ENCODE measurements at regions not wholly inside any gene's neighbourhood (a gene's known extent, or its start where the extent isn't known, plus 50 kb on each side); places are given as distances from the start of the nearest gene placed in this dataset.
"Not testable (repeated sequence)": the region's sequence is repeated elsewhere in the genome, so short reads cannot be mapped to it uniquely, and the experiment has no call there.

DNA sequence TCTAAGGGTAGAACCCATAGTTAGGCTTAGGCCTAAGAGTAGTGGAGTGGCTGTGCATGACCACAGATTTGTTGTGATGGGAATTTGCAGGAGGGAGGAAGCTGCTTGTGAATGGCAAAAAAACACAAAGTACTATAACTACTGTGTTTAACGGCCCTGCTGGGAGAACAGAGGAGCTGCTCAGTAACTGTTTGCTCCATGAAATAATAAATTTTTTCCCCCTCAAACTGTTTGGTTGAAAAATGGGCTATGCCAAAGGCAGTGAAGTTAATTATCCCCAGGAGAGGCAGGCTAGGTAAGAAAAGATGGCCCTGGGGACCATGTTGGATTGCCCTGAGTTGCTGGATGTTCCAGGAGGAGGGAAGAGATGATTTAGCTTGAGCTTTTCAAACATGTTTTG lies 216.1 kb upstream of the ADRA1D start (continued):
- TF ChIP-seq YY1 (IDR thresholded peaks at IDR 0.05; ENCODE audit: low read depth, low read length) (no peak), KDM1A (IDR thresholded peaks at IDR 0.05; ENCODE audit: borderline replicate concordance, low read length) (no peak), EGR1 (IDR thresholded peaks at IDR 0.05; ENCODE audit: borderline replicate concordance, low read depth, low read length) (no peak)

- H2BK20ac ChIP-seq (ENCODE audit: low read length); H4K91ac ChIP-seq (replicated peaks; ENCODE audit: insufficient read length, low read length); H3K27ac ChIP-seq (ENCODE audit: low read depth, low read length); DNase-seq (ENCODE audit: low read depth in 1 of 2, low spot score in 2 of 2); H3K9ac ChIP-seq (replicated peaks in 1 of 4; ENCODE audit: extremely low read depth in 1 of 4, low read depth in 3 of 4, low read length in 3 of 4); H3K79me2 ChIP-seq (ENCODE audit: control insufficient read depth in 1 of 2, insufficient read depth in 2 of 2, low read length in 2 of 2); H3K23me2 ChIP-seq (ENCODE audit: low read depth, low read length); H3K27me3 ChIP-seq (replicated peaks in 1 of 4; ENCODE audit: control insufficient read depth in 3 of 4, extremely low read depth in 1 of 4, insufficient read depth in 3 of 4, low read length in 3 of 4); FAIRE-seq; H2BK120ac ChIP-seq (replicated peaks; ENCODE audit: low read depth, low read length); H3K14ac ChIP-seq (ENCODE audit: insufficient read length); H3K36me3 ChIP-seq (ENCODE audit: control insufficient read depth in 2 of 4, insufficient read depth in 4 of 4, low read length in 3 of 4); H3K79me1 ChIP-seq (ENCODE audit: low read depth, low read length); H4K5ac ChIP-seq (ENCODE audit: insufficient read length, low read depth, low read length); POLR2A ChIA-PET (ENCODE audit: partially characterized antibody); H3K23ac ChIP-seq (ENCODE audit: insufficient read length); H3K9me3 ChIP-seq (ENCODE audit: insufficient read depth in 2 of 2, low read depth in 1 of 2, low read length in 1 of 2); H2BK12ac ChIP-seq (ENCODE audit: low read depth, low read length); H3K4ac ChIP-seq (replicated peaks; ENCODE audit: insufficient read length, low read depth, low read length); H2BK15ac ChIP-seq (ENCODE audit: low read length); H3K4me3 ChIP-seq (ENCODE audit: extremely low read depth in 1 of 4, insufficient read depth in 2 of 4, low read depth in 3 of 4, low read length in 4 of 4); H2AK5ac ChIP-seq (ENCODE audit: low read depth, low read length); H3K4me2 ChIP-seq (ENCODE audit: insufficient read depth in 1 of 2, low read depth in 2 of 2, low read length in 2 of 2); H4K20me1 ChIP-seq (replicated peaks in 1 of 2; ENCODE audit: control insufficient read depth in 1 of 2, insufficient read depth in 2 of 2, low read length in 2 of 2); H3K18ac ChIP-seq (ENCODE audit: extremely low read depth, low read length); CTCF ChIA-PET (ENCODE audit: partially characterized antibody); H3K56ac ChIP-seq (replicated peaks; ENCODE audit: insufficient read length, low read depth, low read length); H4K8ac ChIP-seq (ENCODE audit: extremely low read depth, insufficient read depth, low read length); H3K4me1 ChIP-seq (replicated peaks in 1 of 4; ENCODE audit: control insufficient read depth in 3 of 4, insufficient read depth in 4 of 4, low read length in 3 of 4); H2BK5ac ChIP-seq (ENCODE audit: low read depth, low read length): not testable (repeated sequence)
- H2AFZ ChIP-seq (ENCODE audit: low read length): peak overlapping the region; percentile 24; the same call in 1 of the 2 replicates
- 83% methylated on average over 1 of the region's 1 CpG; no CpG with 5 or more reads in 1 of the 2 experiments for WGBS, 2 experiments (ENCODE audit: extremely low coverage in 1 of 2, insufficient coverage in 1 of 2, insufficient read length in 1 of 2, insufficient replicate concordance in 2 of 2, low coverage in 1 of 2, low lambda C conversion rate in 2 of 2, missing lambda C conversion rate in 1 of 2)
These were observed 213.7 kb upstream of the ADRA1D start for GRCh38 chr20:4462801-4463200.

All from H1 (cell line).